Hematopoietic multipotent progenitor cell (in vitro differentiated cells): ENCODE measurements at regions not wholly inside any gene's neighbourhood (a gene's known extent, or its start where the extent isn't known, plus 50 kb on each side); places are given as distances from the start of the nearest gene placed in this dataset.
"Not testable (repeated sequence)": the region's sequence is repeated elsewhere in the genome, so short reads cannot be mapped to it uniquely, and the experiment has no call there.

Source experiments
- DNase-seq, 3 donors: peaks; one replicate each; pipeline ENCODE4 v3.0.0-alpha.2; 2011 to 2015; ENCODE audit warnings: low read depth in 2 of 3, low spot score in 2 of 3

DNA sequence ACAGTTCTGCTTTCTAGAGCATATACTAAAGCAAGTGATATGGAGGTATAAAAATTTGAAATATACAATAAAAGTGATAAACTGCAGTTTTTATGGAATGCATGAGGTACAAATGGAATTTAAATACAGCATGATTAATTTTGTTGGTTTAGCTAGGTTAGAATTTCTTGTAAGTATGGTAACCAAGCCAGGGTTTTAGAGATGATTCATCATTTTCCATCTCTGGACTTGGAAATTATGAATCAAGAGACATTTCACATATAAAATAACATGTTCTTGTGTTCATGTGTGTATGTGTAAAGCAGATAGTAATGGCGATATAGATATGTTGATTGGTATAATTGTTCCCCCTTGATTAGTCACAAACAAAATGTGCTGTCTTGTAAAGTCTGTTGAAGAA is 1219.8 kb downstream of the CDH8 start:
- no peak for DNase-seq

DNA sequence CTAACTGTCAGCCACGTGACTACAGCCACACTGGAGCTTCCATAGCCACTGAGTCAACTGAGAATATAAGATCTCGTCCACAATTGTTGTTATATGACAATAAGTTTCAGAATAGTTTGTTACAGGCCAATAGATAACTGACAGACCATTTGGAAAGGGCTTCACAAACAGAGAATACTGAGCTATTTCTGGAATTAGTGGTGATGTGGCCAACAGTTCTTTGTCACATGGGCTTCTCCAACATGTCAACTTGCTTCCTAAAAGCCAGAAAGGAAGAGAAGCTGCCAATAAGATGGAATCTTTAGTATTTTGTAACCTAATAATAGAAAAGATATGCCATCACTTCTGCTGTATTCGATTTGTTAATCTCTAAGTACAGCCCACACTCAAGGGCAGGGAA is 1220.4 kb downstream of the CDH8 start:
- DNase-seq: no peak

DNA sequence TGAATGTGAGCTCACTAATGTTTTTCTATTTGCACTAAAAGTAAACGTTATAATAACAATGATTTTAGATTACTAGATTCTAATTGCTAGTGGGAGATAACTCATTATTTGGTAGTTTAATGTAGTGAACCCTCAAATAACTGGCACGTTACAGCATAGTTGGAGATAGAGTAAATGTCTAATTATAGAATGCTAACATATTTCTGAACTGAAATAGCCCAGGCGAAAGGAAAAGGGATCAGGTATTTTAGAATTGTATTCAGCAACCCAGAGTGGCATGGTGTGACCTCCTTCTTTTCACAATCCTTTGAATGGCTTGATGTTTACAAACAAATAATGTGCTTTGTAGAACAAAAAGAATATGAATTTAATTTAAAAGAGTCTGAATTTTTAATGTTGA is 1221.2 kb downstream of the CDH8 start:
- DNase-seq: no peak

DNA sequence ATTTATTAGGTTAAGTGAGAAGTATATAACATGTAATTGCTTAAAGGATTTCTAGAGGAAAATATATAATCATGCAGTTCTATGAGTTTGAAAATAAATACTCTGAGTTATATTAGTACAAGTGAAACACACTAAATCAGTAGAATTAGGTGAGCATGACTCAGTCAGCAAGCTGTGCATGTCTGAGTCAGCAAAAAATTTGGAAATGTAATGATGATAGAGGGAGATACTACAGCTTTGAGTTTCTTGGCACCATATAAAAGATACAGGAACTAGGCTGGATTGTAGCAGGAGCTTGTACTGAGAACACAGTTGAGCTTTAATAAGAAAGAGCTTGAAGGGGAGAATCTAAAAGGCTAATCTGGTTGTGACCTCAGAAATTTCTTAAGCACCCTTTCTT is 1224.6 kb downstream of the CDH8 start:
- DNase-seq: no peak

DNA sequence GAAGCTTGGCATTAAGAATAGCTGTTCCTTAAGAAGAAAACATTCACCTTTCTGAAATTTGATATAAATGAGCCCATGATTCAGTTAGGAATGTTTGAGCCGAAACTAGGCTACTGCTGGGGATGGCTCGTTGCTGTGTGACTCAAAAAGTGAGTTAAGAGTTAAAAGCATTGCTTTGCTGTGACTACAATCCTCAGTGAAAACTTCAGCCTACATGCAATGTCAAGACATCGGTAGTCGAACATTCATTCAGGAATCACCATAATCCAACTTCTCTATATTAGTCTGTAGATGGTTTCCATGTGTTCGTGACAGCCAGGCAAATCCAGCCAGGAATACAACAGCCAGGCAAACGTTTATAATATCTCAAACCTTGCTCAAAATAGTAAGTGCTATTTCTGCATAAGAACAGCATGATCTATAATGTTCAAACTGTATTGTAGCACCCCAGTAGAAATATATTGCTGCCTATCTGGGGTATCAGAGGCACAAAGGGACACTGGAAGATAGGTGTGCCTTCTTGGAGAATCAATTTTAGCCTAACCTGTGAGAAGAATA is 1225.1 kb downstream of the CDH8 start:
- DNase-seq: no peak

DNA sequence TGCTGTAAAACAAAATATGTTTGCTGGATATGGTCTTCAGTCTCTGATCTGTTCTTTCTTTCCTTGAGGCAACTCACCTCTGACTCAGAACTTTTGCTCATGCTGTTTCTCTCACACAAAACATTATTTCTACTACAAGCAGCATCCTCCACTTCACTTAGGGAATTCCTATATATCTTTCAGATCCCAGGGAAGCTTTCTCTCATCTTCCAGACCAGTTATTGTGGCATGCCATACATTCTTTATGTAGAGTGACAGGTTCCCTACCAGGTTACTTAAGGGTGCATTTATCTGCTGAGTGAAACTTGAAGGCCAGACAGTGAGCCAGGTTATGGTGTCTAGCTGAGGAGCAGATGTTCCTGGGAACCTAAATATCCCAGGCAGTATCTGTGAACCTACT is 1226.0 kb downstream of the CDH8 start:
- DNase-seq: no peak

DNA sequence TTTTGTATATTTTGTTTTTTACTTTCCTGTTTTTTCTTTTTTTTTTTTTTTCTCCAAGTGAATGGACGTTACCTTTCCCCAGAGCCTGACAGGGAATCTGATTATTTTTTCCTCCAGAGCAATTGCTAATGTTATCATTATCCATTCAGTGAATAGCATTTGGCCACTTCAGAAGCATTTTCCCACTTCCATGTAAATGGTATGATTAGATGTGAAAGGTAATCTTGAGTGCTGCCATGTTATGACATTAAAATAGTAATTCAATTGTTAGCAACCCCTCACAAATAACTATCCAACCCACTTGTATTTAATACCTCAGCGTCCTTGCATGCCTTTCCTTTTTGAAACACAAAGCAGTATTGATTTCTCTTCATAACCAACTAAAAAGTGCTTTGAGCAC is 1243.8 kb downstream of the CDH8 start:
- no peak for DNase-seq

DNA sequence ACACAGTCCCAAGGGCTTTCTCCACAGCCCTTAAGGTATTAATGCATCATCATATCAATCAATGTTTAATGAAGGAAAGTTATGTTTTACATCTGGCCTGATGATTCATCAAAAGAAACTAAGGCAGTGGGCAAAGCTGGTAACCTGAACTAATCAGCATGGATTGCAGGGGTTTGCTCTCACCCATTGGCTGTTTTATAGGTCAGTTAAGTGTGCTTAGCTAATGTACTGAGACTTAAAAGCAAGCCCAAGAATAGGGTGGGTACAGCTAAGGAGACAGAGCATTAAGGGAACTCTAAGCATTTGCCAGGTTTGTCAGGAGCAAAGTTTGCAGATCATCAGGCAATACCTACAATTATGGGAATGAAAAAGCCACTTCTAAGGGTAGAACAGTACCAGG is 1247.6 kb downstream of the CDH8 start:
- no peak for DNase-seq

DNA sequence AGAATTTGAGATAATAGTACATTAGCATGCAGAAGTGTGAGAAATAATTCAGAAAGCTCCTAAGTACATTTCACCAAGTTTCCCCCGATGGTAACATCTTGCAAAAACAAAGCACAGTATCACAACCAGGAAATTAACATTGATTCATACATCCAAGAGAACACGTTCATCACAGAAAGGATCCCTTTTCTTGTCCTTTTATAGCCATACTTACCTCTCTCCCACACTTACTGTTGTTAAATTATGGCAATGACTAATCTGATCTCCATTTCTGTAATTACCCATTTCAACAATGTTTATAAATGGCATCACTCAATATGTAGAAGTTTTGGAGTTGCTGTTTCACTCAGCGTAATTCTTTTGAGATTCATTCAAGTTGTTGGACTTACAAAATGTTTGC is 1260.0 kb downstream of the CDH8 start:
- DNase-seq: no peak

DNA sequence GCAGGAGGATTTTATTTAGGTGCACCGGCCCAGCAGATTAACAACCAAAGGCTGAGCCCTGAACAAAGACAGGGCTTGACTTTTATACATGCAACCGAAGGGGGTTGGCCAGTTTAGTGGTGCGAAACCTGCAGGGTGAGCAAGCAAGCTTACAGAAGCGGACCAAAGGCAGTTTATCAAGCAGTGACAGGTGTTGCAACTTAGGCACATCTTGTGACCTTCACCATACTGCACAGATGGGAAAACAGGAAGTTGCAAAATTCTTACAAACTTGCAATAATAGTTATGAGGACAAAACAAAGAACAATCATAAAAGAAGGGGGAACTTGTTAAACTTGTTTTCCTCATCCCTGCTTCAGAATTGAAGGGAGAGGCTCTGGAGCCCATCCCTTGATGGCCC is 1265.1 kb downstream of the CDH8 start:
- no peak for DNase-seq

DNA sequence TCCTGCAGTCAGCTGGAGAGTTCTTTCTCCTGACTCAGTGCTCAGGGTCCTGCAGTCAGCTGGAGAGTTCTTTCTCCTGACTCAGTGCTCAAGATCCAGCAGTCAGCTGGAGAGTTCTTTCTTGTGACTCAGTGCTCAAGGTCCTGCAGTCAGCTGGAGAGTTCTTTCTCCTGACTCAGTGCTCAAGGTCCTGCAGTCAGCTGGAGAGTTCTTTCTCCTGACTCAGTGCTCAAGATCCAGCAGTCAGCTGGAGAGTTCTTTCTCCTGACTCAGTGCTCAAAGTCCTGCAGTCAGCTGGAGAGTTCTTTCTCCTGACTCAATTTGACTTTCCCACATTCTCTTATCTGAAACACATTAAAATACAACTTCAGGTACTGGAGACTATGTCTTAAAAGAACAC is 1265.9 kb downstream of the CDH8 start:
- not testable (repeated sequence) for DNase-seq

DNA sequence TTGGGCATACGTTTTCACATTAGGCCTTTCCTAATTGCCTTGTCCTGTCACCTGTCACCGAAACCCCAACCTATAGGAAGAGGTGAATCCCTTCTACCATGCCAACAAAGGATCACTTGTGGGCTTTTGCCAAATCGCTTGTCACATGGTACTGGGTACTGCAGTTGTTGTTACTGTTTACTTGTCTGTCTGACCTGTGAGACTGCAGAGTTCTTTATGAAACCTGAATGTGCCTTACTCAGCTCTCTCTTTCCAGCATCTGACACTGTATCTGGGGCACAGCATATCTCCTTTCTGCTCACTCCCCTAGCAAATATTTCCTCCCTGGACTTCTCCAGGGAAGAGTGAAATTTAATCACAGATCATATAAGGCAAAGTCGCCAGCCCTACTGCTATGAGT is 1272.4 kb downstream of the CDH8 start:
- DNase-seq: no peak

DNA sequence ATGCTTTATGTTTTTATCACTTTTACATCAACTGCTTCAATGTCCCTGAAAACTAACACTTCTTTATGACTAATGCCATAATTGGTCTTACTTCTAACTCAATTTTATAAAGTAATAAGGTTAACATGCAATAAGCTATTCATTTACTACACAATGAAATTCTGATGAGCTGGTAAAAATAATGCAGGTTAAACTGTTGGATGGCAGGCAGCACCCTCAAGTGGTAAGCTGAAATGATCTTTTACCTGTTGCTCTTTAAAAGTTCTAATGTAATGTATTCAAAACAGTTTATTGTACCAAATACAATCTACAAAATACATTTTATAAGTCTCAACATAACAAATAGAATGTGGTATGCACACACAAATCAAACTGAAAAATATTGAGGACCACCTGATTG is 1280.3 kb downstream of the CDH8 start:
- DNase-seq: no peak

DNA sequence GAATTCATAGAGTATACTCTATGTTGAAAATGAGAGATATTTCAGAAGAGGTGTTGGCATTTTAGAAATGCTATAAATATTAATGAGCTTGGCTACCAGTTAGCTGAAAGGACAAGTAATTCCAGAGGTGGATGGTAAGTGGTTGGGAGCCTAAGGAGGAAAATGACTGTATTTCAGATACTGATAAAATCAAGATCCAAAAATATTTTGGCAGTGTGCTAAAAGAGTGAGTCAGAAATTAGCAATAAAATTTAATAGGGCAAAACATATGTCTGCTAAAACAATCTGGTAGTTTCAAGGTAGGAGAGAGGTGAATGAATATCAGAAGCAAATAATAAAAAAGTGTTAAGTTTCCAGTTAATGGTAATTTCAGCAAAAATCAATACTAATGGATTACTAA is 1287.9 kb downstream of the CDH8 start:
- DNase-seq: no peak

DNA sequence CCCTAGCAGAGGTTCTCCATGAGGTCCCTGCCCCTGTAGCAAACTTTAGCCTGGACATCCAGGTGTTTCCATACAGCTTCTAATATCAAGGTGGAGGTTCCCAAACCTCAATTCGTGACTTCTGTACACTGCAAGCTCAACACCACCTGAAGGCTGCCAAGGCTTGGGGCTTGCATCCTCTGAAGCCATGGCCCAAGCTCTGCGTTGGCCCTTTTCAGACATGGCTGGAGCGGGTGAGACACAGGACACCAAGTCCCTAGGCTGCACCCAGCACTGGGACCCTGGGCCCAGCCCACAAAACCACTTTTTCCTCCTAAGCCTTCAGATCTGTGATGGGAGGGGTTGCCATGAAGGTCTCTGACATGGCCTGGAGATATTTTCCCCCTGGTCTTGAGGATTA is 1292.0 kb downstream of the CDH8 start:
- no peak for DNase-seq

DNA sequence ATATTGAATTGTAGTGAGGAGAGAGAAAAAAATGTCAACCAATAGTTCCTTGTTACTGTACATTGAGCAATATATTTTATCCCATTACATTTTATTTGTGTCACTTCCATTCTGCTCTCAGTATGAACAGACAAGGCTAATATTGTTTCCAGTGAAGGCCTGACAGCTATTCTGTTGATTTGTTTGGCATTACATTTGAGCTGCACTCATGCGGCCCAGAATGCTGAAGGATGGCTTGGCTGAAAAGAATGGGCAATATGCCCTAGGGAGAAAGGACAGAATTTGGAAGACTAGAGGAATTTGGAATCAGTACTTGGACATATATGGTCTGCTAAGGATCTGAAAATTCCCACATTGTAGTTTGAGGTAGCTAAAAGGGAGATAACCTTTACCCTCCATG is 1294.4 kb downstream of the CDH8 start:
- no peak for DNase-seq

DNA sequence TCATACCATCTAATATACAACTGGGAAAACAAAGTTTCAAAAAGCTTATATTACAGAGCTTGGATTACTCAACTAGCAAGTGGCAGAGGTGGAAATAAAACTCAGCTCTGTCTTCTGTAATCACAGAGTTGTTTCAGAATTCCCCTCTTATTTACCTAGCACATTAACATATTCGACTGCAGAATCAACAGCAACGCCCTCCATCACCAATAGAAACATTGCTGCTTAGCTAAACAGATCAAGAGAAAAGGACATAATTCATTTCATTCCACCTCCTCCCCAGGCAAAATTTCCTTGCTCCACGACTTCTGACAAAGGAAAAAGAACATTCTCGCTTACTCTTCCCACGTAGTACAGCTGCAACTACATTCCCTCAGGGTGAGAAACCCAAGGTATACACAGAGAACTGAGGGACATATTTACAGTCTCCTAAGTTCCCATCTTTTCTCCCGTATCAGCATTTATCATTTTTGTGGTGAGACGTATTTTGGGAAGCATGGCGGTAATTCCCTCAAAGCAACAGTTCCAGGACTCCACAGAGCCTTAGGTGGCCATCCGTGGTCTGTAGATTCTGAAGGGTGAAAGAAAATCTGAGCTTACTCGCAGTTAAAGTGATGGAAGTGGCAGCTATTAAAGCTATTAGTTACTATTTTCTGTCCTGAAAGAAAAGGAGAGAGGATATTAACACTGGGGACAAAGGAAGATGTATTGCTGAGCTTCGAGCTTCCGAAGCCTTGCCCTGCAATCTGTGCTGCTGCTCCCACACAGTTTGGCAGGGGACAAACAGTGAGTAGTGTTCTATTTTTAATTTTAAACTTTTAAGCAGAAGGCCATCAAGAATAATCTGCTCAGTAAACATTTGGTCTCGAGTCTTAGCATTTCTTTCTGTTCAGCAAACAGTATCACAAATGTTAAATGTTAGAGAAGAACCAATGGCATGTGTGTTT is 1296.2 kb downstream of the CDH8 start:
- DNase-seq: no peak

DNA sequence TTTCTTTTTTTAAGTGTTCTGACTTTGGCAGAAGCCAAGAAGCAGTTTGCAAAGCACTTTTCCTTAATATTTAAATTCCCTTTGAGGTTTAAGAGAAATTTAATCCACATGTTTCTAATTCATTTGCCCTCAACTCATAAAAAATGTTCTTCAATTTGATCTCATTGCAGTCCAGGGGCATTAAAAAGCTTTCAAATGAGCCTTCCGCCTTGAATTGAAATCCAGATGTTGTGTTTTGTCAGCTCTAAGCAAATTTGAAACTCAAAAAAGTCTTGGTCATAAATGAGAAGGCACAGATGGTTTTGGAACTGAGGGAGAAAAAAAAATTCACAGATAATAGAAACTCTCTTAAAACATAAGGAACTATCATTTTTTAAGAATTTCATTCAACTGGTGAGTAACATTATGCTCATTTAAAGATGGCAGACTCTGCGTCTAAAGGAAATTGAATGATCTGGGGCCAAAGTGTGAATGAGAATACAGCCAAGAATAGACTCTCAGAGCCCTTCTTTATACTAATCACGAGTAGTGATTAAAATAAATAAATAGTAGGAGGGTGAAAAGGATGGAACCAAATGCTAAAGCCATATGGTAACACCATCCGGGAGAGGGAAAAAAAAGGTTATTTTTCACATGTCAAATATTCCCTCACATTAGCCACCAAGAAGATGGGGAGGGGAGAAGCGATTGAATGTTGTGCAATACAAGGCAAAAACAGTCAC is 1304.7 kb downstream of the CDH8 start:
- DNase-seq: no peak

DNA sequence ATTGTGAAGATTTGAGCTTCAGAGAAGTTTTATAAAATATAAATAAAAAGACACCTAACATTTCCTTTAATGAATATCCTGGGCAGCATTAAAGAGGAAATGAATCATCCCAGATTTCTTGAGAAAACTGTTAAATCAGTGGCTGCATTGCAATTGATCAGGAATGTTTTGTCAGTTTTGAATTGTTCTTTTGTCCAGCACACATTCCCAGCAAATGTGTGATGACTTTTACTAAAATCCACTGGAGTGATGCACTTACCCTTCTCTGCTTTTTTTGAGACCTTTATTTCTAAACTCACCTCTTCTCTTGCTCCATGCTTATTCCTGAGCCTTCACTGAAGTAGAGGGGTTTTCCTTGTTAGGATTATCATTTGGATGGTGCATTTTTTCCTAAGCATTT is 1307.2 kb downstream of the CDH8 start:
- no peak for DNase-seq

DNA sequence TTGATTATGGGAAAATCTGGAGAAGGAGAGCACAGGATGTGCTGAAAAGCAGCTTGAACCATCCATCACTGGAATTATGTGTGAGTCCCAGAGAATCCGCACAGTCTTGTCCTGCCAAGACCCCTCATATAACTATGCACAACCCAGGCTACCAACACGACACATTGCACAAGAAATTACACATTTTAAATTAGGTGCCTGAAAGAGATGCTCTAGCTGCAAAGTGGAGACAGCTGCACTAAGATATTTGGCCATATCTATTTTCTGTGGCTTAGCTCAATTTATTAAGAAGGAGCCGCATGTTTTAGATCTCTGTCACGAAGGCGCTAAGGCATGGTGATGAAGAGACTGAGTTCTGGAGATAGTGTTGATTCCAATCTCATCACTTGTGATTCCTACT is 1308.4 kb downstream of the CDH8 start:
- no peak for DNase-seq

DNA sequence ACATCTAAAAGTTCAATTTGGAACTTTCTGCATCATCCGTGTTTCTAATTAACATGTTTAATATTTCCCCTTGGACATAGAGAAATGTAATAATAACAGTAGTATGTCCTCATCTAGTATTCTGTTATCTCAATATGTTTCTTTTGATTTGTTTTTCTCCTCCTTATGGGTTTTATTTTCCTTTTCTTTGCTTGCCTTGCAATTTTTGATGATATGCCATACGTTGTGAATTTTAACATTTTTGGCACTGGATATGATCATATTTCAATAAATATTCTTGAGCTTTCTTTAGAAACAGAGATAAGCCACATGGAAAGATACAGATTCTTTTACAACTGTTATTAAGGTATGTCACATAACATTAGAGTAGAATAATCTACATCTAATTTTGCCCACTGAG is 1316.2 kb downstream of the CDH8 start:
- no peak for DNase-seq

DNA sequence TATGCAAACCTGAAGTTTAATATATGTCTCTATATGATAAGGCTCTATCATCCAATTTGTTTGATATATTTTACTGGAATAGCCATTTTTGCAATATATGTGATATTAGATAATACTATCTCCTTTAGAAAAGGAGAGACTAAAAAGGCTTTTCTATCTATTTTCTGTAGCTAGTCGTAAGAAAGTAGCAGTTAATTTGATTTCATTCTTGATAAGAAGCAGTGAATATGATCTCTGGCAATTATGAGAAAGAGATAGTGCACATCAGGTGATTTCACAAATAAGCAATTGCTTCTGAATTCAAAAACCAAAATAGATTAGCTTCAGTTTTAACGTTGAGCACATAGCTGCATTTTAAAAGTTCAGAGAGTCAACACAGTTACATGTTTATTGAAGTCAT is 1318.4 kb downstream of the CDH8 start:
- DNase-seq: no peak
